ENCODE measurements at regions not wholly inside any gene's neighbourhood (a gene's known extent, or its start where the extent isn't known, plus 50 kb on each side); places are given as distances from the start of the nearest gene placed in this dataset.

GRCh38 chr20:53826597-53827291 lies 233.1 kb upstream of the ZNF217 start:
- Histone ChIP-seq H4K20me1 (ENCODE audit: insufficient read depth, low read length) (no peaks in the 10 kb centered on the region), H4K91ac (ENCODE audit: insufficient read depth, low read depth, low read length) (peak overlapping the region; percentile 60), H2BK20ac (ENCODE audit: low read depth, low read length) (peak overlapping the region; percentile 73), H3K27ac (ENCODE audit: insufficient read depth, low read length) (no peak overlapping the region), H3K4ac (ENCODE audit: low read depth, low read length) (peak overlapping the region; percentile 69; the same call in 1 of the 2 replicates), H3K4me2 (ENCODE audit: low read depth, low read length) (no peak overlapping the region), H3K36me3 (ENCODE audit: control insufficient read depth, insufficient read depth, low read length) (no peaks in the 10 kb centered on the region), H3K14ac (replicated peaks; ENCODE audit: low read depth, low read length) (peak overlapping the region; percentile 82), H3K9me1 (ENCODE audit: insufficient read depth, low read length) (0 out of 2 replicates have a peak, but pooled peaks cover 9% of the 10 kb centered on the region), H3K79me1 (ENCODE audit: low read depth in 1 of 2, low read length in 2 of 2) (peaks cover 0 to 13% of the 10 kb centered on the region in 2 experiments; a peak in 2 of 4 replicates), H2BK5ac (ENCODE audit: low read depth, low read length, poor library complexity, severe bottlenecking) (peak overlapping the region; percentile 99), H3K56ac (ENCODE audit: extremely low read depth, insufficient read depth, low read length) (no peak overlapping the region), H4K5ac (ENCODE audit: low read depth, low read length) (peak overlapping the region; percentile 81), H4K8ac (ENCODE audit: low read depth in 2 of 2, low read length in 2 of 2) (peak overlapping the region in 1 of 2 experiments; percentile 62; a peak in 2 of 4 replicates), H2AK5ac (ENCODE audit: low read depth, low read length) (peak overlapping the region; percentile 48; the same call in 1 of the 2 replicates), H2BK15ac (ENCODE audit: low read depth, low read length) (peak overlapping the region; percentile 89; the same call in 2 of the 3 replicates), H3K18ac (ENCODE audit: low read depth, low read length) (peak overlapping the region; percentile 54; the same call in 1 of the 2 replicates), H2AFZ (replicated peaks; ENCODE audit: low read length, poor library complexity) (no peak overlapping the region), H2BK120ac (ENCODE audit: low read depth, low read length) (peak overlapping the region; percentile 79; the same call in 1 of the 2 replicates), H3K4me3 (ENCODE audit: insufficient read depth, low read depth, low read length) (no peak overlapping the region), H3K27me3 (ENCODE audit: control insufficient read depth, insufficient read depth, low read length) (no peaks in the 10 kb centered on the region), H3K9ac (ENCODE audit: low read depth, low read length) (no peak overlapping the region), H2AK9ac (replicated peaks; ENCODE audit: low read depth, low read length, poor library complexity) (no peak overlapping the region), H3K9me3 (ENCODE audit: control insufficient read depth, insufficient read depth, low read length) (no peaks in the 10 kb centered on the region), H3K23ac (ENCODE audit: low read depth, low read length) (peak overlapping the region; percentile 17; the same call in 1 of the 2 replicates), H3K4me1 (ENCODE audit: control insufficient read depth, insufficient read depth, low read length) (peaks cover 6% of the 10 kb centered on the region)
- in situ Hi-C loops (cut with MboI; ENCODE audit: low sequenced_read_pairs) = no loop called here
- POLR2A ChIA-PET (ENCODE audit: unreplicated experiment) = no interaction called here
- peak; percentile 18 for DNase-seq
- WGBS, 2 experiments (ENCODE audit: extremely low coverage in 2 of 2, insufficient read length in 1 of 2) = 100% methylated on average over 1 of the region's 5 CpGs; no CpG with 5 or more reads in 1 of the 2 experiments
- dilution Hi-C loops (cut with HindIII; ENCODE audit: low sequenced_read_pairs, unreplicated experiment) = no loop called here
- CTCF ChIA-PET = no interaction called here
- BruUV-seq (replicated peaks) = no TSS peak
- no peak for ATAC-seq (ENCODE audit: low read depth)
- intact Hi-C loops (cut with micrococcal nuclease) = loop anchor here (5.0 kb wide), 1 partner anchor 41 kb away; no protein-coding TSS in a partner anchor
- TF ChIP-seq POLR2A (IDR thresholded peaks at IDR 0.05; ENCODE audit: low read depth, low read length) = no peak; the same call in 1 of the 2 replicates
- TF ChIP-seq RFX5 (IDR thresholded peaks at IDR 0.05; ENCODE audit: low read depth, low read length) = no peak
- TF ChIP-seq MXI1 (IDR thresholded peaks at IDR 0.05; ENCODE audit: borderline replicate concordance, low read depth, low read length) = no peak
- TF ChIP-seq RCOR1 (IDR thresholded peaks at IDR 0.05; ENCODE audit: insufficient replicate concordance, low read length) = no peak
- TF ChIP-seq, protein P1, sequence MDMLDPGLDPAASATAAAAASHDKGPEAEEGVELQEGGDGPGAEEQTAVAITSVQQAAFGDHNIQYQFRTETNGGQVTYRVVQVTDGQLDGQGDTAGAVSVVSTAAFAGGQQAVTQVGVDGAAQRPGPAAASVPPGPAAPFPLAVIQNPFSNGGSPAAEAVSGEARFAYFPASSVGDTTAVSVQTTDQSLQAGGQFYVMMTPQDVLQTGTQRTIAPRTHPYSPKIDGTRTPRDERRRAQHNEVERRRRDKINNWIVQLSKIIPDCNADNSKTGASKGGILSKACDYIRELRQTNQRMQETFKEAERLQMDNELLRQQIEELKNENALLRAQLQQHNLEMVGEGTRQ (IDR thresholded peaks at IDR 0.05; ENCODE audit: low read depth, low read length) = no peak
- TF ChIP-seq NFE2L2 (IDR thresholded peaks at IDR 0.05; ENCODE audit: low read depth, low read length) = no peak
- TF ChIP-seq MAFK (IDR thresholded peaks at IDR 0.05; ENCODE audit: low read depth, low read length) = no peak
- TF ChIP-seq MAZ (IDR thresholded peaks at IDR 0.05; ENCODE audit: borderline replicate concordance, low read depth, low read length) = no peak
- TF ChIP-seq, protein P2, sequence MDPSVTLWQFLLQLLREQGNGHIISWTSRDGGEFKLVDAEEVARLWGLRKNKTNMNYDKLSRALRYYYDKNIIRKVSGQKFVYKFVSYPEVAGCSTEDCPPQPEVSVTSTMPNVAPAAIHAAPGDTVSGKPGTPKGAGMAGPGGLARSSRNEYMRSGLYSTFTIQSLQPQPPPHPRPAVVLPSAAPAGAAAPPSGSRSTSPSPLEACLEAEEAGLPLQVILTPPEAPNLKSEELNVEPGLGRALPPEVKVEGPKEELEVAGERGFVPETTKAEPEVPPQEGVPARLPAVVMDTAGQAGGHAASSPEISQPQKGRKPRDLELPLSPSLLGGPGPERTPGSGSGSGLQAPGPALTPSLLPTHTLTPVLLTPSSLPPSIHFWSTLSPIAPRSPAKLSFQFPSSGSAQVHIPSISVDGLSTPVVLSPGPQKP (IDR thresholded peaks at IDR 0.05; ENCODE audit: borderline replicate concordance, low read depth, low read length) = no peak
- no peak for TF ChIP-seq CTCF (conservative IDR thresholded peaks at IDR 0.05; ENCODE audit: low read depth, low read length)
- no peak for TF ChIP-seq BHLHE40 (IDR thresholded peaks at IDR 0.05; ENCODE audit: low read depth, low read length)
- TF ChIP-seq SMC3 (IDR thresholded peaks at IDR 0.05; ENCODE audit: low read depth, low read length) = no peak
- TF ChIP-seq RAD21 (IDR thresholded peaks at IDR 0.05; ENCODE audit: low read length) = no peak
- TF ChIP-seq FOS (IDR thresholded peaks at IDR 0.05; ENCODE audit: low read depth, low read length) = no peak
- no peak for TF ChIP-seq CEBPB (IDR thresholded peaks at IDR 0.05; ENCODE audit: low read depth, low read length)

Measured in IMR-90 (cell line).